OCI-LY1 (cell line): ENCODE measurements at regions not wholly inside any gene's neighbourhood (a gene's known extent, or its start where the extent isn't known, plus 50 kb on each side); places are given as distances from the start of the nearest gene placed in this dataset.

Experiments
- H2AFZ ChIP-seq: fragments of 200-600 bp; sonication (generic), shearing (Covaris generic); 2 replicates; pipeline ENCODE4 v1.6.0; 2014; ENCODE audit warnings: antibody characterized with exemption, mild to moderate bottlenecking, low read length
- H3F3A ChIP-seq: fragments of 200-600 bp; sonication (generic), shearing (Covaris generic); 2 replicates; pipeline ENCODE4 v1.6.0; 2014; ENCODE audit warnings: mild to moderate bottlenecking, antibody characterized with exemption, low read length, moderate library complexity; ENCODE audit not compliant: insufficient read depth
- H3K27ac ChIP-seq: fragments of 200-600 bp; sonication (generic); 2 replicates; pipeline ENCODE4 v1.5.1; 2014; ENCODE audit warnings: low read length, mixed run types, mild to moderate bottlenecking, low read depth; ENCODE audit not compliant: poor library complexity, severe bottlenecking
- H3K27me3 ChIP-seq: fragments of 200-600 bp; sonication (generic); 2 replicates; pipeline ENCODE4 v1.6.0; 2014; ENCODE audit warnings: antibody characterized with exemption, mild to moderate bottlenecking, low read length, moderate library complexity; ENCODE audit not compliant: insufficient read depth
- H3K36me3 ChIP-seq: fragments of 200-600 bp; sonication (generic); 2 replicates; pipeline ENCODE4 v1.6.1; 2014; ENCODE audit warnings: mild to moderate bottlenecking, antibody characterized with exemption, low read length, moderate library complexity, mixed read lengths; ENCODE audit not compliant: insufficient read depth
- H3K4me1 ChIP-seq: fragments of 200-600 bp; sonication (generic); 2 replicates; pipeline ENCODE4 v1.5.1; 2014; ENCODE audit warnings: mild to moderate bottlenecking, low read length, moderate library complexity; ENCODE audit not compliant: insufficient read depth, severe bottlenecking
- H3K4me2 ChIP-seq: fragments of 200-600 bp; sonication (generic), shearing (Covaris generic); 2 replicates; pipeline ENCODE4 v1.6.1; 2014; ENCODE audit warnings: low read length
- H3K4me3 ChIP-seq: fragments of 200-600 bp; sonication (generic); 2 replicates; pipeline ENCODE4 v1.5.1; 2014; ENCODE audit warnings: low read length, low read depth, mild to moderate bottlenecking, mixed read lengths; ENCODE audit not compliant: poor library complexity, severe bottlenecking
- H3K79me2 ChIP-seq: fragments of 200-600 bp; shearing (Covaris generic); 2 replicates; pipeline ENCODE4 v1.6.1; 2016; ENCODE audit warnings: mixed run types, low read length, mixed read lengths; ENCODE audit not compliant: insufficient read depth
- H3K9ac ChIP-seq: fragments of 200-600 bp; sonication (generic), shearing (Covaris generic); 2 replicates; pipeline ENCODE4 v1.6.1; 2014; ENCODE audit warnings: mild to moderate bottlenecking, low read length, mixed read lengths
- H3K9me2 ChIP-seq: fragments of 200-600 bp; sonication (generic), shearing (Covaris generic); 2 replicates; pipeline ENCODE4 v1.6.1; 2014; ENCODE audit warnings: low read depth, mild to moderate bottlenecking, low read length, mixed read lengths
- H3K9me3 ChIP-seq: fragments of 200-600 bp; shearing (Covaris generic); 2 replicates; pipeline ENCODE4 v1.6.1; 2014; ENCODE audit warnings: low read length, mixed read lengths
- H4K20me1 ChIP-seq: fragments of 200-600 bp; sonication (generic), shearing (Covaris generic); 2 replicates; pipeline ENCODE4 v1.6.0; 2016; ENCODE audit warnings: mild to moderate bottlenecking, low read length; ENCODE audit not compliant: insufficient read depth
- CTCF ChIP-seq: fragments of 200-600 bp; sonication (generic), shearing (Covaris generic); IDR thresholded peaks from 2 replicates; pipeline ENCODE4 v1.5.1; 2017; ENCODE audit warnings: mild to moderate bottlenecking, antibody characterized with exemption, low read length, moderate library complexity, mixed read lengths
- EZH2 ChIP-seq: fragments of 200-600 bp; sonication (generic), shearing (Covaris generic); IDR thresholded peaks from 2 replicates; pipeline ENCODE4 v1.8.0; 2017; ENCODE audit warnings: borderline replicate concordance, mixed run types, mild to moderate bottlenecking, antibody characterized with exemption, low read length, moderate library complexity, mixed read lengths

DNA sequence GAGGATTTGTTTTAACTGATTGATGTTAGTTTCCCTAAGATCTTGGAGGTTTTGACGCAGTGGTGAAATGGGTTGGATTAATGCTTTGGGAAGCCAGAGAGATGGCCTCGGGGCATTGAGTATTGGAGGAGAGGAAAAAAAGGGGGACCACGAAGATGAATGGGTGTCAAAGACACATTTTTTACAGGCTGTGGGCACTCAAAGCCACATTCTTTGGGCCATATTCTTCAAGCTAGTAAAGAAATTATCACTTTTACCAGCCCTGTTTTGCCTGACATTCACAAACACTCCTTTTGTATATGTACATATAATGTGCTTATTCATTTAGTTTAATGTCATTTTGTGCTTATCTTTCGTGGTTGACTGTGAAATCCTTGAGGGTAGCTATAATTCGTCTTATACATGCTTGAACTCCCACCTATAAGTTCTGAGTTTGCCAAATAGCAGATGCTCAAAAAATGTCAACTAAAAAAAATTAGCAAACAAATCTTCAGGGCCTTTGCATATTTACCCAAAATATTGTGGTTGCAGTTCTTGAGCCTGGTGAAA lies 146.3 kb downstream of the ARL6IP6 start:
- Histone ChIP-seq H3K27ac (no peak overlapping the region), H2AFZ (no peak overlapping the region), H4K20me1 (no peaks in the 10 kb centered on the region), H3K9me3 (peaks cover 6% of the 10 kb centered on the region; the same call in 1 of the 2 replicates), H3K4me3 (no peak overlapping the region), H3F3A (no peaks in the 10 kb centered on the region), H3K79me2 (no peaks in the 10 kb centered on the region), H3K27me3 (no peaks in the 10 kb centered on the region), H3K36me3 (no peaks in the 10 kb centered on the region), H3K4me2 (no peak overlapping the region), H3K9ac (no peak overlapping the region), H3K9me2 (no peaks in the 10 kb centered on the region), H3K4me1 (no peaks in the 10 kb centered on the region)
- TF ChIP-seq CTCF (no peak), EZH2 (no peak)

GRCh38 chr2:152863826-152864225 lies 145.4 kb downstream of the ARL6IP6 start:
- Histone ChIP-seq H3K36me3 (no peaks in the 10 kb centered on the region), H3K9ac (no peak overlapping the region), H2AFZ (no peak overlapping the region), H3K4me2 (no peak overlapping the region), H3K4me1 (no peaks in the 10 kb centered on the region), H4K20me1 (no peaks in the 10 kb centered on the region), H3K4me3 (no peak overlapping the region), H3K9me2 (no peaks in the 10 kb centered on the region), H3K27ac (no peak overlapping the region), H3F3A (no peaks in the 10 kb centered on the region), H3K27me3 (no peaks in the 10 kb centered on the region), H3K79me2 (no peaks in the 10 kb centered on the region), H3K9me3 (peaks cover 6% of the 10 kb centered on the region; the same call in 1 of the 2 replicates)
- TF ChIP-seq CTCF, result no peak
- TF ChIP-seq EZH2, result no peak

- Histone ChIP-seq H3K9me3 (peaks cover 6% of the 10 kb centered on the region; the same call in 1 of the 2 replicates), H4K20me1 (no peaks in the 10 kb centered on the region), H3K4me3 (no peak overlapping the region), H3K9me2 (no peaks in the 10 kb centered on the region), H3K27me3 (no peaks in the 10 kb centered on the region), H3K79me2 (no peaks in the 10 kb centered on the region), H3K4me2 (no peak overlapping the region), H2AFZ (no peak overlapping the region), H3K36me3 (no peaks in the 10 kb centered on the region), H3K9ac (no peak overlapping the region), H3F3A (no peaks in the 10 kb centered on the region), H3K27ac (no peak overlapping the region), H3K4me1 (no peaks in the 10 kb centered on the region)
- TF ChIP-seq EZH2 (no peak), CTCF (peak; percentile 70)
These were observed 143.0 kb downstream of the ARL6IP6 start for GRCh38 chr2:152861349-152861942.
